LNCaP clone FGC (cell line): ENCODE measurements at regions not wholly inside any gene's neighbourhood (a gene's known extent, or its start where the extent isn't known, plus 50 kb on each side); places are given as distances from the start of the nearest gene placed in this dataset.
A peak's percentile ranks its signal among the peaks of the same experiment; 100 is the strongest.

Source experiments
- DNase-seq: peaks from one replicate; pipeline ENCODE4 v3.0.0-alpha.2; 2011; ENCODE audit warnings: low read depth
- H3K4me3 ChIP-seq: 2 replicates; pipeline ENCODE4 v1.5.1; 2011; ENCODE audit warnings: mild to moderate bottlenecking, low read depth, low read length, control low read depth
- CTCF ChIP-seq: IDR thresholded peaks from 2 replicates; pipeline ENCODE4 v1.5.1; 2012; ENCODE audit warnings: mild to moderate bottlenecking; ENCODE audit not compliant: control insufficient read depth, insufficient read depth; ENCODE audit errors: extremely low read depth

GRCh38 chr5:89190515-89191265 is 307.7 kb upstream of the MEF2C start:
- no peak for TF ChIP-seq CTCF
- DNase-seq: no peak

GRCh38 chr5:89187883-89188465 is 305.0 kb upstream of the MEF2C start:
- no peak for TF ChIP-seq CTCF

More at GRCh38 chr5:89190515-89191265, 307.7 kb upstream of the MEF2C start:
- no peak overlapping the region for H3K4me3 ChIP-seq

GRCh38 chr5:89187268-89187667 is 304.3 kb upstream of the MEF2C start:
- H3K4me3 ChIP-seq: no peak overlapping the region
- DNase-seq: no peak
- TF ChIP-seq CTCF: no peak

More at GRCh38 chr5:89187883-89188465, 305.0 kb upstream of the MEF2C start:
- no peak overlapping the region for H3K4me3 ChIP-seq
- peak; percentile 14 for DNase-seq

GRCh38 chr5:89181546-89181945 is 298.6 kb upstream of the MEF2C start:
- H3K4me3 ChIP-seq: no peak overlapping the region
- no peak for DNase-seq
- TF ChIP-seq CTCF: no peak

- TF ChIP-seq CTCF: no peak
- no peak for DNase-seq
- no peak overlapping the region for H3K4me3 ChIP-seq
Observed at GRCh38 chr5:89179731-89180130, 296.7 kb upstream of the MEF2C start.

GRCh38 chr5:89178541-89178940 is 295.6 kb upstream of the MEF2C start:
- no peak for DNase-seq
- no peak for TF ChIP-seq CTCF
- no peak overlapping the region for H3K4me3 ChIP-seq
